Esophagus muscularis mucosa (tissue), 4 donors: ENCODE measurements at regions not wholly inside any gene's neighbourhood (a gene's known extent, or its start where the extent isn't known, plus 50 kb on each side); places are given as distances from the start of the nearest gene placed in this dataset.

Source experiments
- DNase-seq: peaks from one replicate; pipeline ENCODE4 v3.0.0-alpha.2; 2017; ENCODE audit errors: extremely low spot score
- H3K27ac ChIP-seq, 4 donors: fragments of 200-600 bp; sonication (generic); replicated peaks in 1 of 4; 1 replicate in 3 of 4; 2 replicates in 1 of 4; pipeline ENCODE4 v1.5.1; 2016 to 2019; ENCODE audit warnings: mild to moderate bottlenecking in 1 of 4
- H3K27me3 ChIP-seq, 4 donors: fragments of 200-600 bp; sonication (generic); one replicate each; pipeline versions ENCODE4 v1.5.1 to v1.6.0; 2016 to 2019
- H3K36me3 ChIP-seq, 4 donors: fragments of 200-600 bp; sonication (generic); one replicate each; pipeline ENCODE4 v1.5.1; 2016 to 2019
- H3K4me1 ChIP-seq, 4 donors: fragments of 200-600 bp; sonication (generic); one replicate each; pipeline ENCODE4 v1.5.1; 2016 to 2019
- H3K4me3 ChIP-seq, 4 donors: fragments of 200-600 bp; sonication (generic); 1 replicate in 2 of 4; 2 replicates in 2 of 4; pipeline ENCODE4 v1.5.1; 2016 to 2019; ENCODE audit warnings: mild to moderate bottlenecking in 4 of 4, moderate library complexity in 1 of 4
- H3K9me3 ChIP-seq, 4 donors: fragments of 200-600 bp; sonication (generic); 1 replicate in 3 of 4; 2 replicates in 1 of 4; pipeline ENCODE4 v1.5.1; 2016 to 2019
- CTCF ChIP-seq, 3 experiments: fragments of 200-600 bp in 2 of 3; fragments of 450-650 bp in 1 of 3; sonication (generic) in 2 of 3; IDR thresholded peaks; one replicate each; pipeline ENCODE4 v1.5.1; 2017 to 2019; ENCODE audit warnings: antibody characterized with exemption in 3 of 3, mild to moderate bottlenecking in 2 of 3, moderate library complexity in 1 of 3
- EP300 ChIP-seq: sonication (generic); formaldehyde crosslinking; IDR thresholded peaks from one replicate; pipeline ENCODE4 v1.6.1; 2017; ENCODE audit warnings: antibody characterized with exemption
- POLR2A ChIP-seq: fragments of 450-650 bp; IDR thresholded peaks from one replicate; pipeline ENCODE4 v1.6.1; 2017; ENCODE audit warnings: antibody characterized with exemption, moderate library complexity, mild to moderate bottlenecking, low read depth
- POLR2AphosphoS5 ChIP-seq, 2 donors: sonication (generic); formaldehyde crosslinking; IDR thresholded peaks; one replicate each; pipeline ENCODE4 v1.6.1; 2017; ENCODE audit warnings: antibody characterized with exemption in 2 of 2
- WGBS: methylation state at CpG from one replicate; pipeline ENCODE4 v1.1.5; 2018; 5-methylcytosine and 5-hydroxymethylcytosine counted together
- intact Hi-C: fragments of 100-400 bp; cut with DNase I; formaldehyde crosslinking; loops from one replicate; pipeline ENCODE4 v1.15.1; 2023

- intact Hi-C loops: no loop called here
- DNase-seq: no peak
- Histone ChIP-seq H3K36me3 (no peaks in the 10 kb centered on the region), H3K27ac (no peak overlapping the region), H3K9me3 (peaks cover 0 to 9% (median 6%) of the 10 kb centered on the region in 4 donors), H3K4me3 (no peak overlapping the region), H3K4me1 (no peaks in the 10 kb centered on the region), H3K27me3 (peaks cover 0 to 9% (median 0%) of the 10 kb centered on the region in 4 donors)
- WGBS: 81% methylated on average over 8 of the region's 8 CpGs
- TF ChIP-seq POLR2A (no peak), EP300 (no peak), POLR2AphosphoS5 (IDR thresholded peaks at IDR 0.05) (no peak), CTCF (IDR thresholded peaks at IDR 0.05) (no peak)
Observed at GRCh38 chr10:129005080-129005479, 462.0 kb upstream of the MGMT start.

GRCh38 chr10:129005804-129006203 lies 461.2 kb upstream of the MGMT start:
- WGBS: 43% methylated on average over 3 of the region's 3 CpGs
- Histone ChIP-seq H3K27ac (no peak overlapping the region), H3K9me3 (peaks cover 0 to 9% (median 6%) of the 10 kb centered on the region in 4 donors), H3K36me3 (no peaks in the 10 kb centered on the region), H3K27me3 (peaks cover 0 to 9% (median 0%) of the 10 kb centered on the region in 4 donors), H3K4me3 (no peak overlapping the region), H3K4me1 (no peaks in the 10 kb centered on the region)
- no peak for TF ChIP-seq CTCF (IDR thresholded peaks at IDR 0.05)
- no peak for TF ChIP-seq POLR2A
- TF ChIP-seq EP300: no peak
- TF ChIP-seq POLR2AphosphoS5 (IDR thresholded peaks at IDR 0.05): no peak
- DNase-seq: peak; percentile 57
- intact Hi-C loops: no loop called here

DNA sequence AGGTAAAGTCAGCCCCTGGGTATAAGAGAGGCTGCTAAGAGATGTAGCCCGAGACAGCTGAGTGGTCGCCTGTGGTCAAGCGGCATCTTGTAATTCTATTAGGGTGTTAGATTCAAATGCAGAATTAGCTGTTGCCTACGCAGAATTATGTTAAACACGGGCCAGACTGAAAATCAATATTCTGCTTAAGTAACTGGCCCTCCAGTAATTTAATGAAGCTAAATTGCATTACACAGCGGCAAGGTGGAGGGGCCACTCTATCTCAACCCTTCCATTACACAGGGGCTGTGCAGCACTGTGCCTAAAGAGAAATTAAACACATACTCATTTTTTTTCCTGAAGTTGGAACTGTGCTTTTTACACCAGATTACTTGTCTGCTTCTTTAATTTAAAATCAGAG lies 448.5 kb upstream of the MGMT start:
- no peak for DNase-seq
- 88% methylated on average over 6 of the region's 6 CpGs for WGBS
- Histone ChIP-seq H3K9me3 (no peaks in the 10 kb centered on the region), H3K4me3 (no peak overlapping the region), H3K4me1 (peaks cover 3 to 21% (median 6%) of the 10 kb centered on the region in 4 donors), H3K27ac (no peak overlapping the region), H3K36me3 (no peaks in the 10 kb centered on the region), H3K27me3 (peaks cover 0 to 13% (median 0%) of the 10 kb centered on the region in 4 donors)
- TF ChIP-seq CTCF (IDR thresholded peaks at IDR 0.05) (no peak), EP300 (no peak), POLR2AphosphoS5 (IDR thresholded peaks at IDR 0.05) (no peak), POLR2A (no peak)
- intact Hi-C loops: no loop called here

DNA sequence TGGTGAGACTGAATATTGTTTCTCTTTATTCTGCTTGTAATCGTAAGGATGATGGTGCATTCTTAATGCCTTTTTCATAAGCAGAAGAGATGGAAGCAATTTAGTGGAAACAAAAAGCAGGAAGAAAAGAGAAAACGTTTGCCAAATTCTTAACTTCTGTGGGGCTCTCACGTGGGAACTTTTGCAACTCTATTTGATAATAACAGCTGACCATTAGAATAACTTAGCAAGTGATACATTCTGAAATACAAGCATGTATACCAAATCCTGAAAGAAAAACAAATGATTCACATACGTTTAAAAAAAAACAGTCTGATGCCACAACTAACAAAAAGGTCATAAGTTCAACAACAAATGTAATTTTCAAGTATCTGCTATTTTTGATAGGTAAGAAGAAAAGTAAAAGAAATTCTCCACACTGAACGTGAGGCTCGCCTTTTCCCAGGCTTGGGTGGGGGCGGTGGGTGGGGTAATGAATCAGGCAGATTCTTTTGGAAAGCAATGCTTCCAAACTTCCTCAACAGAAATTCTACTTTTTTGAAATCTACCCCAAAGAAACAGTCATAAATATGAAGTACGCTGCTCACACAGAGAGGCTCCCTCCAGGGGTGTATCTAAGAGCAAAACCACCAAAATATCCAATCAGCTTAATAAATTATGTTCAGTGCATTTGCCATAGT lies 446.2 kb upstream of the MGMT start:
- H3K9me3 ChIP-seq: no peaks in the 10 kb centered on the region
- peak overlapping the region in 2 of 4 donors; percentile 41 for H3K27ac ChIP-seq
- DNase-seq: no peak
- intact Hi-C loops: no loop called here
- H3K27me3 ChIP-seq: peaks cover 0 to 25% (median 0%) of the 10 kb centered on the region in 4 donors
- TF ChIP-seq CTCF (IDR thresholded peaks at IDR 0.05) (no peak), POLR2A (no peak), EP300 (no peak), POLR2AphosphoS5 (IDR thresholded peaks at IDR 0.05) (no peak)
- no peaks in the 10 kb centered on the region for H3K36me3 ChIP-seq
- H3K4me3 ChIP-seq: no peak overlapping the region
- WGBS: 64% methylated on average over 8 of the region's 8 CpGs
- peaks cover 3 to 21% (median 6%) of the 10 kb centered on the region in 4 donors for H3K4me1 ChIP-seq
